Activated naive CD4-positive, alpha-beta T cell (primary cell): ENCODE measurements at regions not wholly inside any gene's neighbourhood (a gene's known extent, or its start where the extent isn't known, plus 50 kb on each side); places are given as distances from the start of the nearest gene placed in this dataset.

Source experiments
- DNase-seq, 4 experiments: peaks; one replicate each; lab custom pipeline; 2025; lab: John Stamatoyannopoulos, UW

DNA sequence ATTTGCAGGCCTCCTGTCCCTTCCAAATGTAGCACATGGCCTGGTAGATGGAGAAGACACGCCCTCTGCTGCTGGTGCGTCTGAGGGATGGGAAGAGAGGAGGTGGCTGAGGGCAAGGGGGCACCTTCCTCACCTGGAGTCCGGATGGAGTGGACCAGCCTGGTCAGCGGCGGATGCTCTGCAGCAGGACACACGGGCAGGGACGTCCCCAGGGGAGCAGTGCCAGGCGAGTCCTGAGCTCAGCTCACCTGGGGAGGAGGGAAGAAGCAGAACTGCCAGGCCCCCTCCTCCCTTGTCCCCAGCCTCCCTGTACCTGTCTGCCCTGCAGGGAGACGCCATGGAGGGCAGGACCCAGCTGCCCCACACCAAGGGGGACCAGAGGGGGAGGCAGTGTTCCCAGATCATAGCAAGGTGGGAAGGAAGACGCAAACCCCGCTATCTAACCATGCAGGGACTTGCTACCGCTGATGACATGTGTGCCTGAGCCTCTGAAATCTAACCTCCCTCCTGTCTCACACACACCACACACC lies 1495.9 kb downstream of the BRD1 start:
- DNase-seq = no peak

DNA sequence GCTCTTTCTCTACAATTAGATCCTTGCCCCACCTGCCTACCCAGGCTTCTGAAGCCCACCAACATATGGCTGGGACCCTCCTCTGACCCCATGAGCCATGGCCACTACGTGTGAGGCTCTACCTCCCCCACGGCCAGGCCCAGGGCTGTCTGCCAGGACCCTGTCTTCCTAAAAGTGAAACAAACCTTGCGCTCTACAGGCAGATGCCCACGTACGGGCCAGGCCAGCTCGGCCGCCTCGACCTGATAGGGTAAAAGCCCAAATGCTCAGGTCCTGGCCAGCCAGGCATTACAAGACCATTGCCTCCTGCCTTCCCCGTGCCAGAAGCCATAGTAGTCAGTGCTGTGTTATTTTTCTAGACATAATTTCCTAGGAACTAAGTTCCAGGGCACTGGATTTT lies 1496.4 kb downstream of the BRD1 start:
- no peak for DNase-seq

DNA sequence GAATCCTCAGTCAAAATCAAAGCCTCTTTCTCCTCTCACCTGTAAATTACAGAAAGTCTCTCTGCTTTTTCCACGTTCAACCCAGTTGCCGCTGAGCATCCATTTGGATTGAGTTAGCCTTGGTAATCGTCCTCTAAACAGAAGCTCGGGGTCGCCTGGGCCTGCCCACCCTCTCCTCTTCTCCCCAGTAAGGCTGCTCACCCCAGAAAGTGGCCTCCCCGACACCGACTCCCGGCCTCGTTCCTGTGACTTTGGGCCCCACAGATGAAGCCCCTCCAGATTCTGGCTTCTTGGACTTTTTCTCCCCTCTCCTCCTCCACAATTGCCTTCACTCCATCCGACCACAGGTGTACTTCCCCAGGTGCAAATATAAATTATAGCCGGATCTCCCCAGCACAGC lies 1500.0 kb downstream of the BRD1 start:
- DNase-seq = no peak

DNA sequence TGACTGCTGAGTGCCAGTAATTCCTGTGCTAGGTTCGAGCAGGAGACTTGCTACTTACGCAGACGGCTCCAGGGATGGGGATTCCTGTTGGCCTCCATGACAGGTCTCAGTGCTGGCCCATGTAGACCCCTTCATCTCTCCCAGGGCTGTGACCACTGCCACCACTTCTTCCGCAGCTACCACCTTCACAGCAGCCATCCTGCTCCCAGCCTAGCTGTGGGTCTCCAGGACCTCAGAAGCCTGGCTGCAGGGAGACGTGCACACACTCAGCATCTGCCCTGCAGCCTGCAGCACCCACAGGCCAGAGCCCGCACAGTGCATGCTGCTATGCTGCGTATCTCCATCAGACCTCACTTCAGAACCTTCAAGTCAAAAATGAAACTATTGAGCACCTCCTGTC lies 1503.9 kb downstream of the BRD1 start:
- DNase-seq = no peak

DNA sequence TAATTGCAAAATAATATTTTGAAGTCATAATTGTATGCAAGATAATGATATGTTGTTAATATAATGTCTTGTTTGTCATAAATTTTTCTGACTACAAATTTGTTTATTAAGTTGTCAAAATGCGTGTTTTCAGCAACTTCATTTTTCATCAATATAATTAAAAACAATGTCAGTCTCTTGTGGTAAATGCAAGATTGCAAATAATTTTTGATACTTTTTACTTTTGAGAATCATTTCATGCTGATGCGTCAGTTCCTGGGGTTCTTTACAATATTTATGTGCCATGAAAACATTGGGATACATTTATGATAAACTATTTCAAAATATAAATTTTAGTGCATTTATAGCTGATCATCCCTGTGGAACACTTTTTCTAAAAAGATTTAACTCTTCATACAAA lies 1504.8 kb downstream of the BRD1 start:
- DNase-seq = no peak

DNA sequence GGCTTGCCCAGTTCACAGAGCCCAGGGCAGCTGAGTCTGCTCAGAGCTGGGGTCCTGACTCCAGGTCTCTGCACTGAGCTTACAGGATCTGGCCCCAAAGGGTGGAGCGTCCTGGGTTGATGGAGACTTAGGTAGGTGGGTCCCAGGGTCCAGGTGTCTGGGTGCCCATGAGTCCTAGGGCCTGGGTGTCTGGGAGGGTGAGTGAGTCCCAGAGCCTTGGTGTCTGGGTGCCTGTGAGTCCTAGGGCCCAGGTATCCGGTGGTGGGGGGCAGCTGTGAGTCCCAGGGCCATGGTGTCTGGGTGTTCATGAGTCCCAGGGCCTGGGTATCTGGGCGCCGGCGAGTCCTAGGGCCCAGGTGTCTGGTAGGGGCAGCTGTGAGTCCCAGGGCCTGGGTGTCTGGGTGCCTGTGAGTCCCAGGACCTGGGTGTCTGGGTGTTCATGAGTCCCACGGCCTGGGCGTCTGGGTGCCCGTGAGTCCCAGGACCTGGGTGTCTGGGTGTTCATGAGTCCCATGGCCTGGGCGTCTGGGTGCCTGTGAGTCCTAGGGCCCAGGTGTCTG lies 1505.6 kb downstream of the BRD1 start:
- no peak for DNase-seq

DNA sequence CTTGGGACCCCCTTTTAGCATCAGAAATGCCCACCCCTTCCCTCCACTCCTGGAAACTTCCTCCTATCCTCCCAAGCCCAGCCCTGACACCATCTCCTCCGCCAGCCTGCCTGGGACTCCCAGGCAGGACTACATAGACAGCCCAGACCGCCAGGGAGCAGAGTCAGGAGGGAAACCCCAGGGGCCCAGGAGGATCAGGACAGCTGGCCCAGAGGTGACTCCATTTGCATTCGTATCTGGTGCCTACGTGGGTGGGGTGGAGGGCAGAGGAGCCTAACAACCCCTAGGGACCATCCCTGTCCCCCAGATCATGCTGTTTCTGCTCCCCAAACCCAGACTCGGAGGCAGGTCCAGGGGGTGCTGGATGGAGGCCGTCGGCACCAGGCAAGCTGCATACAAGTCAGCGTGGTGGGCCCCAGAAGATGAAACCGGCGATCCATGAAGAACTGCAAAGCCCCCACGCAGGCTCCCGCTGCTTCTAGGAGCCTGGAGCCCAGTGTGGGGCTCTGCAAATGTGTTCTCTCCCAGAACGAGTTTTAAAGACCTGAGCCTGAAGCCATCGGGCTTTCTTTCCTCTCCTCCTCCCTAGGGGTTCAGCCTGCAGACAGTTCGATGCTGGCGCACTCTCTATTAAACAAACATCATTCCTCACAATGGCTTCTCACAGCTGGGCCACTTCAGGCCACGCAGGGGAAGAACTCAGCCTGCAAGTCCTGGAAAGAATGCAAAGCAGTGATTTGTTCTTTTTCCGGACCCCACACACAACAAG lies 1506.8 kb downstream of the BRD1 start:
- no peak for DNase-seq

DNA sequence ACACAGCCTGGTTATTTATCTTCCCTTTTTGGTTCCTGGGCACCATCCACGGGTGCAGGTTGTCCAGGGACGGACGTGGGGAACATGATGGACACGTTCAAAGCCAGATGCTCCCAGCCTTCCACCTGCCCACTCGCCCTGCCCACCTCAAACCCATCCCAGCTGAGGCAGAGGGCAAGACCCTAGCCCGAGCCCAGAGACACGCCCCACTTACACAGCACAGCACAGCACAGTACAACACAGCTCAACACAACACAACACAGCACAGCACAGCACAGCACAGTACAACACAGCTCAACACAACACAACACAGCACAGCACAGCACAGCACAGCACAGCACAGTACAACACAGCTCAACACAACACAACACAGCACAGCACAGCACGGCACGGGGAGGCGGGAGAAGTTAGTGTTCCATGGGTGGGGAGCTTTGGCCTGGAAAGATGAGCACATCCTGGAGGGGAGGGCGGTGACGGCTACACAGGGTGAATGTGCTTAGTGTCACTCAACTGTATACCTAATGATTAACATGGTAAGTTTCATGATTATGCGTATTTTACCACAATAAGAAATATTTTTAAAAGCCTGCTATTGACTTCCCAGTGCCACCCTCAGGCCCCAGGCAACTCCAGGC lies 1507.5 kb downstream of the BRD1 start:
- DNase-seq = no peak

DNA sequence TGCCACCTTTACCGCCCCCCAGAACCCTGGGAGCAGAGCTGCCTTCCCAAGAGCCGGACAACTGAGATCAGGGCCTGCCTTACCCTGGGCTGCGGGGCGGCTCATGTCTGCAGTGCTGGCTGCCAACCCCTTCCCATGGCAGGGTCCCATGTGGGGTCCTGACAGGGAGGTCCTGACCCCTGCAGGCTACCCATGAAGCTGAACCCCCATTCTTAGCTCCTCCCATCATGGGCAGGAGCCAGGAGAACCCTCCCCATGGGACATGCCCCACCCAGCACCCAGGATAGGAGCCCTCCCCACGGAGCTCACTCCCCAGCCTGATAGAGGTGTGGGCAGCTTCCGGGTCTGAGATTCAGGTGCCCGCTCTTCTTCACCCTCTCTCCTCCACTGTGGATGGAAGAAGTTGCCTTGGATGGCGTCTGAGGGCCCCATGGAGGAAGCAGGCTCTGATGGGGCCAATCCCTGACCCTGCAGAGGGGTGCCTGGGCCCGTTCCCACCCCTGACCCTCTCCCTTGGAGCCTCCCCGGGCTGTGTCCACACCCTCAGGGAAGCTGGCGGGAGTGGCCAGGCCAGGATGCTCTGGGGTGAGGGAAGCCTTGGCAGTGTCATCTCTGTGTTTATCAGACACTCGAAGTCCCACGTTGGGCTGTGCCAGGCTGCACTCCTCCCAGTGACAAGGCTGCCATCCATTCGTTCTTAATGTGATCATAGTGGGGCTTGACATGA lies 1508.2 kb downstream of the BRD1 start:
- no peak for DNase-seq

DNA sequence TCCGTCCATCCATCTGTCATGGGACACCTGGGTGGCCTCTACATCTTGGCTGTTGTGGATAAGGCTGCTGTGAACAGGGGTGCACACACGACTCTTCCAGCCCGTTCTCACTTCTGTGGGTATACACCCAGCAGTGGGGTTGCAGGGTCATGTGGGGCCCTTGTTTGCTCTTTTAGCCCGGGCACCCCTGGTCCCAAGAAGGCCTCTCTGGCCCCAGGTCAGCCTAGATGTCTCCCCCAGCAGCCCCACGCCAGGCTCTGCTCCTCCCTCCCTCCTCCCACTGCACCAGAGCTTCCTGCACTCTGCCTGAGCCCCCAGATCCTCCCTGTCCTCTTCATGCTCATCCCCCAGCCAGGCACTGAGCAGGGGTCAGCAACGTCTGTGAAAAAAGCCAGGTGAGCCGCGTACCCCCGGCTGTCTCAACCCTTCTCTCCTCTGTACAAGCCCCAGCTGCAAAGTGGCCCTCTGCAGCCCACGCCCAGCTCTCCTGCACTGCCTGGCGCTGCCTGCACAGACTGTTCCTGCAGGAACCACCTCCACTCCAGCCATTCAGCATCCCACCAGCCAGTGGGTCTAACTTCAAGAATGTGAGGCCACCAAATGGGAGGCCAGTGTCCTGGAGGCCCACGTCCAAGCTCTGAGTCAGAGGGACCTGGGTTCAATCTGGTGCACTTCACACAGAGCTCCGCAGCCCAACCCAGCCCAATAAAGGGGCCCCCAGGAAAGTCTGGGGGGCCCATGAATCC lies 1508.9 kb downstream of the BRD1 start:
- DNase-seq = no peak

DNA sequence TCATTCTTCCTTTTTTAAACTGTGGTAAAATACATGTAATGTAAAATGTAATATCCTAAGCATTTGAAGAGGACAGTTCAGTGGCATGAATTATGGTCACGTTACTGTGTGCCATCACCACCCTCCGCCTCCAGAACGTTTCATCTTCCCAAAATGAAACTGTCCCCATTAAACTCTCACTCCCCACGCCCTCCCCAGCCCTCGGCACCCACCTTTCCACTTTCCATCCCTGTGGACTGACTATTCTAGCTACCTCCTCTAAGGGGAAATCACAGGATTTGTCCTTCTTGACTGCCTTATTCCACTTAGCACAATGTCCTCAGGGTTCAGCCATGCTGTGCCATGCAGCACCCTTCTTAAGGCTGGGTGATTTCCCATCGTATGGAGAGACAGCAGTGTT lies 1509.5 kb downstream of the BRD1 start:
- no peak for DNase-seq

DNA sequence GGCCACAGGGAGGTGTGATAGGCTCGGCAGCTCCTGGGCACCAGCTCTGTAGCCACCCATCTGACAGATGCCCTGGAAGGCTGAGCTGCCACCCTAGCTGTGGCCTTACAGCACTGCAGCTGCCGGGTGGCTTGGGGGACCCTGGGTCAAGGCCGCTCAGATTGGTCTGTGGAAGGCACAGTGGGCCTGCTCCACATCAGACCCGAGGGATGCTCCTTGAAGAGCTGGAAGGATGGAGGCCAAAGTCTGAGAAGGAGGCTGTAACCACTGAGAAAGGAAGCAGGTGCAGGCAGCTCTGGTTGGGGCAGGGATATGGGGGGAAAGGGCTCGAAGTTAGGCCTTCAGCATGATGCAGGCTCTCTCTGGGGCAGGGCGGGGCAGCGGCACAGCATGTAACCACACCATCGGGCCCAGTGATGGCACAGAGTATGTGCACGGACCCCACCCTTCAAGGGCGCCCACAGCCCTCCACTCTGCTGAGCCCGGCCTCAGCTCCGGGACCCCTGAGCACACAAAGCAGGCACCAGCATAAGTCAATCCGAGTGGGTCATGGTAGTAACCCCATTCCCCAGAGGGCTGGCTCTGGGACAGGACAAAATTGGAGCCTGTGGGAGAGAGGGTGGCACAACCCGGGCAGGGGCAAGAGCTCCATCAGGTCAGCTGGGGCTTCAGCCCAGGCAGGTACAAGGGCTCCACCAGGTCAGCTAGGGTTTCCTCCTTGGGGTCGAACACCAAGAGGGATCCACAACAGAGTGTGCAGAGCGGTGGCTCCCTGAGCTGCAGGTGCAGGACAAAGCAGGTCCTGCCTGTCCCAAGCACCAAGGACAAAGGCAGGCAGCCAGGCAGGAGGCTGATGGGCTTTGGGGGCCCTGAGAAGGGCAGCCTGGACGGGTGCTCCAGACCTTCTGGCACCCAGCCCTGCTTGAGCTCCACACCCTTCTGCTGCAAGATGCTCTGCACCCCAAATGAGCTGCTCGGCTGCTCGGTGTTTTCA lies 1511.1 kb downstream of the BRD1 start:
- DNase-seq = no peak

DNA sequence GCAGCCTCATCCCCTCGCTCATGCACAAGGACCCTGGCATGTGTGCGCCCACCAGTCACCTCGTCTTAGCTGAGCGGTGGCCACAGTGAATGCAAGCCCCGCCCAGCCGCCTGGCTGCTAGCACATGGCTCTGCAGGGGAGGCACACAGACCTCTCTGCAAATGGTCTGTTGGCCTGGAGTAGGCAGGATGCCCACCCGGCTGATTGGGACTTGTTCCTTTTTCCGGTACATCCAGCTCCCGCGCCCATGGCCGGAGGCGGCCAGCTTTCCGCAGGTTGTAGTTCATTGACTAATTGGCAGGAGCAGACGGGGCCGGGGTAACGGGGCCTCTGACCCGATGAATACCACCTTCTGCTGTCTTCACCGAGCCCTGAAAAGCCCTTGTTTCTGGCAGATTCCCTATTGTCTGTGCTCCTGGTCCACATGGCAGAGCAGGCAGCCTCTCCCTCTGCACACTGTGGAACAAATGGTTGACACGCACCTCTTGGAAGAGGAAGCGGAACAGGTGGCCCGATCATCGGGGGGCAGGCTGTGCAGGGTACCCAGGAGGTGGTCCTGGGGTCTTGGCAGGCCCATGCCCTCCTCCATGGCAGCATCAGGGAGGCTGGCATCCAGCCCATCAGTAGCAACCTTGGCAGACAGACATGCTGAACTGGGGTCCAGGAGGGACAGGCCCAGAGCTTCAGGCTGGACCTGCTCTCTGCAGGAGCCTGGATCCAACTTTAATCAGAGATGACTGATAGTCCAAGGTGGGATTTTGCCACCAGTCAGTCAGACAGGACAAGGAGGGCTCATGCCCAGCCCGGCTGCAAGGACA lies 1512.0 kb downstream of the BRD1 start:
- no peak for DNase-seq

DNA sequence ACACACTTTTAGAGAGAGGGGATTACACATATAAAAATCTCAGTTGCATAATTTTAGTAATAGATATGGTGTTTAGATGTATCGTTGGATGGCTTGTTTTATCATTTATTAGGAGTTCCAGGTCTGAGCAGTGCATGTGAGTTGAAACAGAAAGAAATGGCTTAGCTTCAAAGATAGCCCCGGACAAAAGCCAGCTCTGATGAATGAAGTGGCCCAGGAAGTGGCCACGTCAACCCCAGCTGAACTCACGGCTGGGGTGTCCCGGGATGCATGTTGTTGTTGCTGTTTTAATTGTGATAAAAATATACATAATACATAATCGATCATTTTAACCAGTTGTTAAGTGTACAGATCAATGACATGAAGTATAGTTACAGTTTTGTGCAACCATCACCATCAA lies 1513.6 kb downstream of the BRD1 start:
- DNase-seq = no peak

DNA sequence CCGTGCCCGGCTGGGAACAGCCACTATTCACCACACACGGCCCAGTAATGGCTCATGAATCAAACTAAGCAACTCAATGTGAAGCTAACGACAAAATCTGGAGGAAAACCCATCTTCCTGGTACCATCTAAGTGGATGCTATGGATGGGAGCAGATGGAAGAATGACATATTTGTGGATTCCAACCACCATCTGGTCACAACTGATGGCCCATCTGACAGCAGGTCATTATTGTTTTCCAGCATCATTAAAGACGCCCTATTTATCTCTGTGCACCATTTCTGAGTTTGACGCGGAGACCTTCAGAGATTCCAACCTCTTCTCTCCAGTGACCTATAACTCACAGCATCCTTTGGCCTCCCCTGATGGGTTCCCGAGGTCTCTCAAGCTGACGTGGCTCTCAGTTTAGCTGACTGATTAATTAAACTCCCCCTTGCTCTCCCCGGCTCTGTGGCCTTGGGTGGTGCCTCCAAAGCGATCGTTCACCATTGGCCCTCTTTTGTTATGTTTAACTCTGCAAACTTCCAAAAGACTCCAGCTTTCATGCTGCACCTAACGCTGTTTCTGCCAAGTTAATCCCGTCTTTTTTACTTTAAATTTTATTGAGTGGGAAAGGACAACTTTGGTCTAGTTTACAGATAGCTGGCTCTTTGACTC lies 1514.4 kb downstream of the BRD1 start:
- no peak for DNase-seq

DNA sequence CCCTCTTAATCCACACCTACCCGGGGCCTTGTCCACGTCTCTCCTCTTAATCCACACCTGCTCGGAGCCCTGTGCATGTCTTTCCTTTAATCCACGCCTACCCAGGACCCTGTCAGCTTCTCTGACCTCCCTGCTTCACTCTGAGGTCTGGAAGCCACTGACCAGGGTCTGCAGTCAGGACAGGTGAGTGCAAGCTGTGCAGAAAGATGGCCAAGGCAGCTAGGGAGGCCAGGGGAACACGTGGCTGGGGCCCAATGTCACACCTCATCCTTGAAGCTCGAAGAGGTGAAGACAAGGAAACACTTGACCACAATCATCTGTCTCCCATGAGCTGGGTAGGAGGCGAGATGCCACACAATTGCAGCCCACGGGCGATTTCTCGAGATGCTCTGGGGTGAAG lies 1516.9 kb downstream of the BRD1 start:
- no peak for DNase-seq

DNA sequence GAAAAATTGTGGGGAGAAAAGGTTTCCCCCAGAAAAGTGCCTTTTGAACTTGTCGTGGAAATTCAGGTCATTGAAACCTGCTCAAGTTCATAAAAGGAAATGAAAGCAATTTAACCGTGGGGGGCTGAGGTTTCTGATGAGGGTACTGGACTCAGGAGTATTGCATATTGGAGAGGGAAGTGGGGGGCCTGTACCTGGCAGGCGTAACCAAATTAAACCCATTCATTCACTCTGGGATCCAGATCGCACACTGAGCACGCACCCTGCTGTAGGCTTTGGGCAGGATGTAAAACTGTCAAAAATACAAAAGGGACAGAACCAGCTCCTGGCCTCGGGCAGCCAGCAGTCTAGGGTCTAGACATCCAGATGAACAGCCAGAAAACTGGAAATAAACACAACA lies 1517.4 kb downstream of the BRD1 start:
- DNase-seq = no peak

DNA sequence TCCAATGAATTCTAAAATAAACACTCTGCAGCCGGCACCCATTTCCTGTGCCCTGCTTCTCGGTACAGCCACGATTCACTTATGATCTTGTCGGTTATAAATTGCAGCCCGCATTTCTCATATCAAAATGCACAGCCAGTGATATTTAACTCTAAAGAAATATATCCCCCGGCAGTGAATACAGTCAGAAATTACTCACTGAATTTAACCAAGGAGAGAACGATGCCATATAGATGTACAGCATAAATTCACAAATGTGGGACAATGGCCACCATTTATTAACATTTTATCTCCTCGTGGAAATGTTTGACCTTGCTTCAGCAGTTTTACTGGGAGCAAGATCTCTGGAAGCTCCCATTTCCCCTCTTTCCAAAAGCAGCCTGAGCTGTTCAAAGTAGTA lies 1517.8 kb downstream of the BRD1 start:
- DNase-seq = no peak

DNA sequence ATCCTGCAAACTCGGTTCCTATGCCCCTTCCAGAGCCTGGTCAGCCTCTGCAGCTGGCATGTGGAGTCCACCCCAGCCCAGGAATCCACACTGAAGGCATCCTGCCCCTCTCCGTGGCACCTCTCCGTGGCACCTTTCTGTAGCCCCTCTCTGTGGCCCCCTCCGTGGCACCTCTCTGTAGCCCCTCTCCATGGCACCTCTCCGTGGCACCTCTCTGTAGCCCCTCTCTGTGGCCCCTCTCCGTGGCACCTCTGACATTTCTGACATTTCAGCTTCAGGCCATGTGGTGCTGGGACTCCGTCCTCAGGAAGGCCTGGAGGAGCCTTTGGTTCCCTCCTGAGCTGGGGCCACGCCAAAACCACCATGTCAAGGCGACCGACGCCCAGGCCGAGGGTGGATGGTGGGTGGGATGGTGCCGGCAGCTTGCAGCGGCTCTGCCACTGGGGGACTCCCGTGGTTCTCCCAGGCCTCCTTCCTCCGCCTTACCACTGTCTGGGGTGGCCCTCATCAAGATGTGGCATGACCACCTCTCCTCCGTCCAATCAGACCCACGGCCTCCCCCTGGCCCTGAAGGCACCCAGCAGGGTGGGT lies 1518.5 kb downstream of the BRD1 start:
- DNase-seq = no peak
